OCI-LY1 (cell line): ENCODE measurements at regions not wholly inside any gene's neighbourhood (a gene's known extent, or its start where the extent isn't known, plus 50 kb on each side); places are given as distances from the start of the nearest gene placed in this dataset.

Source experiments
- CTCF ChIP-seq: fragments of 200-600 bp; sonication (generic), shearing (Covaris generic); IDR thresholded peaks from 2 replicates; pipeline ENCODE4 v1.5.1; 2017; ENCODE audit warnings: mild to moderate bottlenecking, antibody characterized with exemption, low read length, moderate library complexity, mixed read lengths
- EZH2 ChIP-seq: fragments of 200-600 bp; sonication (generic), shearing (Covaris generic); IDR thresholded peaks from 2 replicates; pipeline ENCODE4 v1.8.0; 2017; ENCODE audit warnings: borderline replicate concordance, mixed run types, mild to moderate bottlenecking, antibody characterized with exemption, low read length, moderate library complexity, mixed read lengths

GRCh38 chr2:242063850-242064249, 194.3 kb downstream of the RTP5 start:
- TF ChIP-seq CTCF: no peak
- TF ChIP-seq EZH2: no peak
